ENCODE measurements at regions not wholly inside any gene's neighbourhood (a gene's known extent, or its start where the extent isn't known, plus 50 kb on each side); places are given as distances from the start of the nearest gene placed in this dataset.

DNA sequence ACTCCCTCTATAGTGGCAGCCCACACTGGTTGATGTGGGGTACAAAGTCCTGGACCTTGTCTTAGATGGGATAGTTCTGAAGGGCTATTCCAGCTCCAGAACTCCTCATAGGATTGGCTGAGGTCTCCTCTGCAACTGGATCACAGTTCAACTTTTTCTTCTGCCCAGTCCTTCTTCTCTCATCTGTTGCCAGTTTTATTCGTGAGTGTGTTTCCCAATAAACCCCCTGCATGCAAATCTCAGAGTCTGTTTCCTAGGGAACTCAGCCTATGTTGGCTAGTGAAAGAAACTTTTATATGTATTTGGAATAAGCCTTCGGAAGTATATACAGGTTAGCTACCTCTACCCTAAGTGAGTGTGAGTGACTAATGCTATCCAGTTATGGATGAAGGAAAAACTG, 823.4 kb downstream of the SLC4A3 start:
- H3K36me3 ChIP-seq (ENCODE audit: control insufficient read depth, insufficient read depth, low read length) = no peaks in the 10 kb centered on the region
- H3K9ac ChIP-seq (ENCODE audit: low read depth, low read length) = no peak overlapping the region
- H3K9me3 ChIP-seq (ENCODE audit: control insufficient read depth, insufficient read depth, low read length) = no peaks in the 10 kb centered on the region
- no peak overlapping the region for H3K27ac ChIP-seq (ENCODE audit: low read depth, low read length)
- H3K4me3 ChIP-seq (ENCODE audit: low read depth, low read length) = no peak overlapping the region
- no peaks in the 10 kb centered on the region for H3K27me3 ChIP-seq (ENCODE audit: control insufficient read depth, insufficient read depth, low read length)
- no peaks in the 10 kb centered on the region for H3K4me1 ChIP-seq (ENCODE audit: control insufficient read depth, insufficient read depth, low read length)

DNA sequence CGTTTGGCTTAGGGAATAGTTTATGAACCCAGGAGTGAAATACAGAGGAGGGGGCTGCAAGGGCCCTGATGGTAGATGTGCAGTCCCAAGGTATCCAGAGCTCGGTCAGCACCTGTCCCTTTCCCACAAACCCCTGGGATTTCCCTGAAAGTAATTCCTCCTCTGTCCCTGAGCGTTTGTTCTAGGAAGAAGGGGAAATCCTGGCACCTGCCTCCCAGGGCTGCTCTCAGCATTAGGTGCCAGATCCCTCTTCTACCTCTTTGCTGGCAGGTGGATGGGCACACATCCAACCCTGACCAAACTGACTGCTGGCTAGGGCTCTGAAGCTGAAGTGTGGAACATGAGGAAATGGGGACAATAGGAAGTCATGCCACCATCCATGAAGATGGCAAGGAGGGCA, 824.0 kb downstream of the SLC4A3 start:
- no peaks in the 10 kb centered on the region for H3K36me3 ChIP-seq (ENCODE audit: control insufficient read depth, insufficient read depth, low read length)
- no peaks in the 10 kb centered on the region for H3K9me3 ChIP-seq (ENCODE audit: control insufficient read depth, insufficient read depth, low read length)
- no peaks in the 10 kb centered on the region for H3K4me1 ChIP-seq (ENCODE audit: control insufficient read depth, insufficient read depth, low read length)
- H3K27me3 ChIP-seq (ENCODE audit: control insufficient read depth, insufficient read depth, low read length) = no peaks in the 10 kb centered on the region
- H3K27ac ChIP-seq (ENCODE audit: low read depth, low read length) = no peak overlapping the region
- H3K4me3 ChIP-seq (ENCODE audit: low read depth, low read length) = no peak overlapping the region
- H3K9ac ChIP-seq (ENCODE audit: low read depth, low read length) = no peak overlapping the region

- Histone ChIP-seq H3K36me3 (ENCODE audit: control insufficient read depth, insufficient read depth, low read length) (no peaks in the 10 kb centered on the region), H3K9me3 (ENCODE audit: control insufficient read depth, insufficient read depth, low read length) (no peaks in the 10 kb centered on the region), H3K9ac (ENCODE audit: low read depth, low read length) (no peak overlapping the region), H3K27ac (ENCODE audit: low read depth, low read length) (no peak overlapping the region), H3K4me1 (ENCODE audit: control insufficient read depth, insufficient read depth, low read length) (no peaks in the 10 kb centered on the region), H3K27me3 (ENCODE audit: control insufficient read depth, insufficient read depth, low read length) (no peaks in the 10 kb centered on the region), H3K4me3 (ENCODE audit: low read depth, low read length) (no peak overlapping the region)
Measured at GRCh38 chr2:220452561-220452960, 825.1 kb downstream of the SLC4A3 start.

GRCh38 chr2:220455351-220455990, 828.0 kb downstream of the SLC4A3 start:
- Histone ChIP-seq H3K4me3 (ENCODE audit: low read depth, low read length) (no peak overlapping the region), H3K36me3 (ENCODE audit: control insufficient read depth, insufficient read depth, low read length) (no peaks in the 10 kb centered on the region), H3K27ac (ENCODE audit: low read depth, low read length) (no peak overlapping the region), H3K9me3 (ENCODE audit: control insufficient read depth, insufficient read depth, low read length) (no peaks in the 10 kb centered on the region), H3K27me3 (ENCODE audit: control insufficient read depth, insufficient read depth, low read length) (no peaks in the 10 kb centered on the region), H3K9ac (ENCODE audit: low read depth, low read length) (no peak overlapping the region), H3K4me1 (ENCODE audit: control insufficient read depth, insufficient read depth, low read length) (no peaks in the 10 kb centered on the region)

DNA sequence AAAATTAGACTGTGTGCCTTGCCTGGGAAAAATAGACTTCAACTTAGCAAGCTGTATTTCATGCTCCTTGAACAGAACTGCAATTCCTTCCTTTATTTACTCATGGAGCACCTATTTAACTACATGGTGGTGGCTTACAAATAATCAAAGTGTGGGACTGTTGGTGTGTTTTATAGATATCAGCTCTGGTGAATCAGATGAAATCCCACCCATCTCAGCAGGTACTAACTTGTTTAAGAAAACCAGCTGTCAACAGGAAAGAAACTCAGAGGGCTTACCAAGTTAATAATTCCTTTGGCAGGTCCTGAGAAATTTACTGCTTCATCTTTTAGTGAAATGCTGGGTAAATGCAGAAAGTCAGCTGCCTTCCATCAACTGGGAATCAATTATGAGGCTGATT, 830.6 kb downstream of the SLC4A3 start:
- H3K9ac ChIP-seq (ENCODE audit: low read depth, low read length) = no peak overlapping the region
- no peaks in the 10 kb centered on the region for H3K9me3 ChIP-seq (ENCODE audit: control insufficient read depth, insufficient read depth, low read length)
- H3K4me3 ChIP-seq (ENCODE audit: low read depth, low read length) = no peak overlapping the region
- H3K27ac ChIP-seq (ENCODE audit: low read depth, low read length) = no peak overlapping the region
- H3K36me3 ChIP-seq (ENCODE audit: control insufficient read depth, insufficient read depth, low read length) = no peaks in the 10 kb centered on the region
- H3K4me1 ChIP-seq (ENCODE audit: control insufficient read depth, insufficient read depth, low read length) = no peaks in the 10 kb centered on the region
- H3K27me3 ChIP-seq (ENCODE audit: control insufficient read depth, insufficient read depth, low read length) = no peaks in the 10 kb centered on the region

DNA sequence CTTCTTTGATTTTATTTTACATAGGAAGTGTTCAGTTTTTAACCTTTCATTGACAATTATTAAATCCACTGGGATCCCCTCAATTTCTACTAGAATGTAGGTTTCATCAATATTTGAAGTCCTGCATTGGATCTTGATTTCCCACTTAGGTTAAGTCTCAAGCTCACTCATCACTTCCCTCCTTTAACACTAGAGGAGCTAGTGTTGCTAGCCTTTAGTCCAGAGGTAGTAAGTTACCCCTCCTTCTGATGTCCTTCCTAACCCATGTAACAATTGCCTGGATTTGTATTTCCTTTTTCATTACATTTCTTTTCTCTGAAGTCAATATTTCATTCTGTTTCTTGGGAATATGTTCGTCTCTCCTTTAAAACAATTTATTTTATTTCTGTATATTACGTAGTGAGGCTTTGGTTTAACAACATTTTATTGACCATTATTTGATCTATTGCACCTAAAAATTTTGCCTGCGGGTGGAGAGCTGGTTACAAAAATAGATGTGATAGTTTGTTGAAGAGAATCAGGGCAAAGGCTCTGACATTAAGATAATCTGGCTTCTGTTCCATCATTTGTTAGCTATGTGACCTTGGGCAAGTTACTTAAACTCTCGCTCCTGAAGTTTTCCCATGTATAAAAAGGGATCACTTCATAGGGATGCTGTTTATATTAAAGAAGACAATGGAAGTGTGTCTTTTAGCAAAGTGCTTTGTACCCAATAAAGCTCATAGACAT, 833.0 kb downstream of the SLC4A3 start:
- H3K9ac ChIP-seq (ENCODE audit: low read depth, low read length) = no peak overlapping the region
- no peak overlapping the region for H3K27ac ChIP-seq (ENCODE audit: low read depth, low read length)
- H3K36me3 ChIP-seq (ENCODE audit: control insufficient read depth, insufficient read depth, low read length) = no peaks in the 10 kb centered on the region
- H3K4me3 ChIP-seq (ENCODE audit: low read depth, low read length) = no peak overlapping the region
- H3K4me1 ChIP-seq (ENCODE audit: control insufficient read depth, insufficient read depth, low read length) = no peaks in the 10 kb centered on the region
- no peaks in the 10 kb centered on the region for H3K9me3 ChIP-seq (ENCODE audit: control insufficient read depth, insufficient read depth, low read length)
- no peaks in the 10 kb centered on the region for H3K27me3 ChIP-seq (ENCODE audit: control insufficient read depth, insufficient read depth, low read length)

GRCh38 chr2:220463876-220464275, 836.4 kb downstream of the SLC4A3 start:
- Histone ChIP-seq H3K4me3 (ENCODE audit: low read depth, low read length) (no peak overlapping the region), H3K36me3 (ENCODE audit: control insufficient read depth, insufficient read depth, low read length) (no peaks in the 10 kb centered on the region), H3K27ac (ENCODE audit: low read depth, low read length) (no peak overlapping the region), H3K4me1 (ENCODE audit: control insufficient read depth, insufficient read depth, low read length) (no peaks in the 10 kb centered on the region), H3K9ac (ENCODE audit: low read depth, low read length) (no peak overlapping the region), H3K9me3 (ENCODE audit: control insufficient read depth, insufficient read depth, low read length) (no peaks in the 10 kb centered on the region), H3K27me3 (ENCODE audit: control insufficient read depth, insufficient read depth, low read length) (no peaks in the 10 kb centered on the region)

GRCh38 chr2:220465700-220466099, 838.3 kb downstream of the SLC4A3 start:
- Histone ChIP-seq H3K9me3 (ENCODE audit: control insufficient read depth, insufficient read depth, low read length) (no peaks in the 10 kb centered on the region), H3K9ac (ENCODE audit: low read depth, low read length) (no peak overlapping the region), H3K4me1 (ENCODE audit: control insufficient read depth, insufficient read depth, low read length) (no peaks in the 10 kb centered on the region), H3K4me3 (ENCODE audit: low read depth, low read length) (no peak overlapping the region), H3K27ac (ENCODE audit: low read depth, low read length) (no peak overlapping the region), H3K36me3 (ENCODE audit: control insufficient read depth, insufficient read depth, low read length) (no peaks in the 10 kb centered on the region), H3K27me3 (ENCODE audit: control insufficient read depth, insufficient read depth, low read length) (no peaks in the 10 kb centered on the region)

- no peaks in the 10 kb centered on the region for H3K4me1 ChIP-seq (ENCODE audit: control insufficient read depth, insufficient read depth, low read length)
- no peaks in the 10 kb centered on the region for H3K36me3 ChIP-seq (ENCODE audit: control insufficient read depth, insufficient read depth, low read length)
- no peak overlapping the region for H3K9ac ChIP-seq (ENCODE audit: low read depth, low read length)
- no peak overlapping the region for H3K27ac ChIP-seq (ENCODE audit: low read depth, low read length)
- no peaks in the 10 kb centered on the region for H3K27me3 ChIP-seq (ENCODE audit: control insufficient read depth, insufficient read depth, low read length)
- H3K4me3 ChIP-seq (ENCODE audit: low read depth, low read length) = no peak overlapping the region
- H3K9me3 ChIP-seq (ENCODE audit: control insufficient read depth, insufficient read depth, low read length) = no peaks in the 10 kb centered on the region
Measured at GRCh38 chr2:220466251-220466691, 838.8 kb downstream of the SLC4A3 start.

- Histone ChIP-seq H3K4me3 (ENCODE audit: low read depth, low read length) (no peak overlapping the region), H3K27ac (ENCODE audit: low read depth, low read length) (no peak overlapping the region), H3K36me3 (ENCODE audit: control insufficient read depth, insufficient read depth, low read length) (no peaks in the 10 kb centered on the region), H3K4me1 (ENCODE audit: control insufficient read depth, insufficient read depth, low read length) (no peaks in the 10 kb centered on the region), H3K9me3 (ENCODE audit: control insufficient read depth, insufficient read depth, low read length) (no peaks in the 10 kb centered on the region), H3K9ac (ENCODE audit: low read depth, low read length) (no peak overlapping the region), H3K27me3 (ENCODE audit: control insufficient read depth, insufficient read depth, low read length) (no peaks in the 10 kb centered on the region)
Measured at GRCh38 chr2:220469201-220469600, 841.8 kb downstream of the SLC4A3 start.

GRCh38 chr2:220473611-220474010, 846.2 kb downstream of the SLC4A3 start:
- H3K4me3 ChIP-seq (ENCODE audit: low read depth, low read length) = no peak overlapping the region
- no peaks in the 10 kb centered on the region for H3K4me1 ChIP-seq (ENCODE audit: control insufficient read depth, insufficient read depth, low read length)
- H3K9ac ChIP-seq (ENCODE audit: low read depth, low read length) = no peak overlapping the region
- no peaks in the 10 kb centered on the region for H3K9me3 ChIP-seq (ENCODE audit: control insufficient read depth, insufficient read depth, low read length)
- no peaks in the 10 kb centered on the region for H3K27me3 ChIP-seq (ENCODE audit: control insufficient read depth, insufficient read depth, low read length)
- no peak overlapping the region for H3K27ac ChIP-seq (ENCODE audit: low read depth, low read length)
- H3K36me3 ChIP-seq (ENCODE audit: control insufficient read depth, insufficient read depth, low read length) = no peaks in the 10 kb centered on the region

Data from HUES48 (cell line).